B cell (primary cell): ENCODE measurements at regions not wholly inside any gene's neighbourhood (a gene's known extent, or its start where the extent isn't known, plus 50 kb on each side); places are given as distances from the start of the nearest gene placed in this dataset.

Source experiments
- ATAC-seq: fragments of 200-7000 bp; cut with Tn5 transposase; one replicate; pipeline ENCODE4 v1.10.0; 2021; ENCODE audit warnings: low read depth, mild to moderate bottlenecking, moderate number of reproducible peaks, moderate library complexity
- CTCF ChIA-PET: fragments of 350-600 bp; sonication (Branson Sonifier 250); formaldehyde crosslinking; loops from one replicate; lab custom pipeline; 2021; ENCODE audit warnings: antibody characterized with exemption, inconsistent platforms; lab: Charles Lee
- POLR2A ChIA-PET: fragments of 350-600 bp; sonication (Branson Sonifier 250); formaldehyde crosslinking; loops from one replicate; lab custom pipeline; 2021; ENCODE audit warnings: antibody characterized with exemption; lab: Charles Lee
- DNase-seq: peaks from one replicate; pipeline ENCODE4 v3.0.0; 2013
- H2AFZ ChIP-seq: 2 replicates; pipeline ENCODE4 v1.6.1; 2012; ENCODE audit warnings: mild to moderate bottlenecking, low read depth, low read length; ENCODE audit not compliant: insufficient read depth, poor library complexity, severe bottlenecking
- H3K27ac ChIP-seq, 2 donors: 1 replicate in 1 of 2; 2 replicates in 1 of 2; pipeline ENCODE4 v1.5.1; 2012 to 2013; ENCODE audit warnings: low read length in 2 of 2, mild to moderate bottlenecking in 2 of 2, moderate library complexity in 1 of 2
- H3K27me3 ChIP-seq, 4 experiments: fragments of 200-600 bp in 1 of 4; sonication (generic) in 1 of 4; replicated peaks in 1 of 4; 1 replicate in 2 of 4; 2 replicates in 2 of 4; pipeline versions ENCODE4 v1.6.1 to v1.7.0; 2013 to 2016; ENCODE audit warnings: low read length in 3 of 4, mild to moderate bottlenecking in 2 of 4, mixed read lengths in 1 of 4, moderate library complexity in 1 of 4; ENCODE audit not compliant: insufficient read depth in 4 of 4, control insufficient read depth in 3 of 4; ENCODE audit errors: control extremely low read depth in 1 of 4
- H3K36me3 ChIP-seq, 2 experiments: replicated peaks in 1 of 2; 1 replicate in 1 of 2; 2 replicates in 1 of 2; pipeline versions ENCODE4 v1.6.1 to v1.7.1; 2013; ENCODE audit warnings: low read length in 1 of 2; ENCODE audit not compliant: insufficient read depth in 2 of 2, control insufficient read depth in 1 of 2; ENCODE audit errors: control extremely low read depth in 1 of 2, extremely low read depth in 1 of 2
- H3K4me1 ChIP-seq, 2 donors: fragments of 200-600 bp in 1 of 2; sonication (generic) in 1 of 2; 1 replicate in 1 of 2; 2 replicates in 1 of 2; pipeline versions ENCODE4 v1.5.1 to v1.6.1; 2013 to 2017; ENCODE audit warnings: low read length in 2 of 2; ENCODE audit not compliant: control insufficient read depth in 2 of 2, insufficient read depth in 2 of 2
- H3K4me2 ChIP-seq: replicated peaks from 2 replicates; pipeline ENCODE3; 2012; ENCODE audit warnings: mild to moderate bottlenecking, low read depth, low read length; ENCODE audit not compliant: poor library complexity, severe bottlenecking
- H3K4me3 ChIP-seq, 5 experiments: fragments of 200-600 bp in 1 of 5; sonication (generic) in 1 of 5; 1 replicate in 3 of 5; 2 replicates in 2 of 5; pipeline versions ENCODE4 v1.5.1 to v1.7.0; 2011 to 2016; ENCODE audit warnings: low read length in 4 of 5, mild to moderate bottlenecking in 4 of 5, low read depth in 2 of 5, control low read depth in 1 of 5, moderate library complexity in 1 of 5; ENCODE audit not compliant: insufficient read depth in 1 of 5; ENCODE audit errors: control extremely low read depth in 1 of 5, extremely low read depth in 1 of 5
- H3K79me2 ChIP-seq: fragments of 200-600 bp; sonication (generic); one replicate; pipeline ENCODE4 v1.6.0; 2016; ENCODE audit warnings: low read length; ENCODE audit not compliant: control insufficient read depth, insufficient read depth
- H3K9ac ChIP-seq: fragments of 200-600 bp; sonication (generic); 2 replicates; pipeline ENCODE4 v1.6.1; 2017; ENCODE audit warnings: mild to moderate bottlenecking, low read length, moderate library complexity
- H3K9me3 ChIP-seq, 3 donors: one replicate each; pipeline versions ENCODE4 v1.6.1 to v1.7.1; 2013; ENCODE audit warnings: low read length in 2 of 3; ENCODE audit not compliant: control insufficient read depth in 2 of 3, insufficient read depth in 1 of 3; ENCODE audit errors: control extremely low read depth in 1 of 3
- H4K20me1 ChIP-seq: 2 replicates; pipeline ENCODE4 v1.6.0; 2012; ENCODE audit warnings: mild to moderate bottlenecking, low read length; ENCODE audit not compliant: insufficient read depth, control insufficient read depth, poor library complexity, severe bottlenecking
- H3K27ac Mint-ChIP-seq: one replicate; pipeline ENCODE4 v1.8.0; 2021; ENCODE audit warnings: mixed read lengths
- H3K27me3 Mint-ChIP-seq: one replicate; pipeline ENCODE4 v1.8.0; 2021; ENCODE audit warnings: mixed read lengths
- H3K4me1 Mint-ChIP-seq: one replicate; pipeline ENCODE4 v1.8.0; 2021; ENCODE audit warnings: mixed read lengths
- H3K4me3 Mint-ChIP-seq: one replicate; pipeline ENCODE4 v1.8.0; 2021; ENCODE audit warnings: mixed read lengths
- H3K9me3 Mint-ChIP-seq: one replicate; pipeline ENCODE4 v1.8.0; 2022; ENCODE audit warnings: mixed read lengths; ENCODE audit not compliant: insufficient read depth
- EZH2 ChIP-seq: IDR thresholded peaks from 2 replicates; pipeline ENCODE4 v1.6.1; 2012; ENCODE audit warnings: borderline replicate concordance, low read depth, mild to moderate bottlenecking, moderate library complexity, low read length; ENCODE audit not compliant: insufficient read depth, poor library complexity, severe bottlenecking
- WGBS: methylation state at CpG from one replicate; pipeline ENCODE4 v1.1.5; 2013; ENCODE audit warnings: missing lambda C conversion rate; ENCODE audit not compliant: insufficient coverage; 5-methylcytosine and 5-hydroxymethylcytosine counted together
- intact Hi-C: fragments of 100-400 bp; cut with micrococcal nuclease; formaldehyde crosslinking; loops from one replicate; pipeline ENCODE4 v1.10.0; 2022
- TF ChIP-seq, protein P1 (sequence below): fragments of 200-600 bp; IDR thresholded peaks from one replicate; pipeline ENCODE4 v1.8.0; 2022; ENCODE audit warnings: antibody characterized with exemption, mild to moderate bottlenecking

DNA sequence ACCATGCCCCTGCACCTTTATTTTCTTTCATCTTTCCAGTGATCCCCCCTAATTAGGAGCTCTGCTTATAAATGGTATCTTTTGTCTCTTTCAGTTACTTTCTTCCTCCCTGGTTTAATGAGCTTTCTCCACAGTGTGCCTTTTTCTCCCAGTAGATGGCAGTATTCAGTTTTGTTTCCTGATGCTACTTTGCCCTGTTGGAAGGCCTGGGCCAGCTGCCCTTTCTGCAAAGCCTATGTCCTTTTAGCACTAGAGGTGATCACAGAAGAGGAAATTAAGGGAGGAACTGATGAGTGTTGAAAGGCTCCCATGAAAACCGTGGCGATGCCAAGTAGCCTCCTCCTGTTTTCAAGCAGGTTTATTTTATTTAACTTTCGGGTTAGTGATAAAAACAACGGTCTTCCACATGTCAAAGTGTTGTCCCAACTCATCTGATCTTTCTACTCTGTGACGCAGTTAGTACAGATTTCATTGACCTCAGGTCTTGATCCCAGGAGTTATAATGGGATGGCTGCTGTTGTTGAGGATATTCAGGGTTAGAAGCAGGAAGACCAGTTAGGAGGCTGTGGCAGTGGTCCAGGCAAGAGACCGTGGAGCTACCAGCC is 184.2 kb upstream of the BMP2 start:
- ChIA-PET POLR2A (no interaction called here), CTCF (no interaction called here)
- no peak for DNase-seq
- Histone ChIP-seq H3K36me3 (no peaks in the 10 kb centered on the region), H3K79me2 (no peaks in the 10 kb centered on the region), H3K9me3 (peaks cover 0 to 3% (median 0%) of the 10 kb centered on the region in 3 donors), H2AFZ (no peak overlapping the region), H3K27me3 (no peaks in the 10 kb centered on the region), H4K20me1 (no peaks in the 10 kb centered on the region), H3K4me1 (no peaks in the 10 kb centered on the region), H3K27ac (no peak overlapping the region), H3K9ac (no peak overlapping the region), H3K4me3 (no peak overlapping the region), H3K4me2 (no peak overlapping the region)
- H3K27ac Mint-ChIP-seq = no peak overlapping the region
- TF ChIP-seq, protein P1, sequence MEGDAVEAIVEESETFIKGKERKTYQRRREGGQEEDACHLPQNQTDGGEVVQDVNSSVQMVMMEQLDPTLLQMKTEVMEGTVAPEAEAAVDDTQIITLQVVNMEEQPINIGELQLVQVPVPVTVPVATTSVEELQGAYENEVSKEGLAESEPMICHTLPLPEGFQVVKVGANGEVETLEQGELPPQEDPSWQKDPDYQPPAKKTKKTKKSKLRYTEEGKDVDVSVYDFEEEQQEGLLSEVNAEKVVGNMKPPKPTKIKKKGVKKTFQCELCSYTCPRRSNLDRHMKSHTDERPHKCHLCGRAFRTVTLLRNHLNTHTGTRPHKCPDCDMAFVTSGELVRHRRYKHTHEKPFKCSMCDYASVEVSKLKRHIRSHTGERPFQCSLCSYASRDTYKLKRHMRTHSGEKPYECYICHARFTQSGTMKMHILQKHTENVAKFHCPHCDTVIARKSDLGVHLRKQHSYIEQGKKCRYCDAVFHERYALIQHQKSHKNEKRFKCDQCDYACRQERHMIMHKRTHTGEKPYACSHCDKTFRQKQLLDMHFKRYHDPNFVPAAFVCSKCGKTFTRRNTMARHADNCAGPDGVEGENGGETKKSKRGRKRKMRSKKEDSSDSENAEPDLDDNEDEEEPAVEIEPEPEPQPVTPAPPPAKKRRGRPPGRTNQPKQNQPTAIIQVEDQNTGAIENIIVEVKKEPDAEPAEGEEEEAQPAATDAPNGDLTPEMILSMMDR = peak; percentile 18
- no peak for TF ChIP-seq EZH2
- H3K4me1 Mint-ChIP-seq = no peaks in the 10 kb centered on the region
- 100% methylated on average over 1 of the region's 6 CpGs for WGBS
- ATAC-seq = no peak
- no peak overlapping the region for H3K4me3 Mint-ChIP-seq
- H3K27me3 Mint-ChIP-seq = no peaks in the 10 kb centered on the region
- no peaks in the 10 kb centered on the region for H3K9me3 Mint-ChIP-seq
- intact Hi-C loops = no loop called here

DNA sequence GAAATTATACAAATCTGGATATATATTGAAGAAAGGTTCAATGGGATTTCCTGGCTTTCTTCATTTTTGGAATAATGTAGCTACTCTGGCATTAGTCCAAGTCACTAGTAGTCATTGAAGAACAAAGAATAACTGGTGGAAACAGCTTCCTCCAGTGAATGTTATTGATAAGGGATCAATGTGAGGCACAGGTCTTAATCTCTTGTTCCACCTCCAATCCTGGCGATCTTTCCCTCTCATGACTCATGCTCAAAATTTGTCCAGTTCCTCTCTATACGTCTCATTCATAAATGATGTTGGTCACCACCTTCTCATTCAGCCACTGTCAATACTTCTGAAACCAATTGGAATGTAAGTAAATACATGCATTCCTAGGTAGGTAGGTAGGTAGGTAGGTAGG is 185.0 kb upstream of the BMP2 start:
- Histone ChIP-seq H3K4me1 (no peaks in the 10 kb centered on the region), H3K36me3 (no peaks in the 10 kb centered on the region), H3K27ac (no peak overlapping the region), H3K4me3 (no peak overlapping the region), H3K4me2 (no peak overlapping the region), H3K79me2 (no peaks in the 10 kb centered on the region), H3K27me3 (no peaks in the 10 kb centered on the region), H2AFZ (no peak overlapping the region), H3K9ac (no peak overlapping the region), H3K9me3 (peaks cover 0 to 3% (median 0%) of the 10 kb centered on the region in 3 donors), H4K20me1 (no peaks in the 10 kb centered on the region)
- Mint-ChIP-seq H3K4me3 (no peak overlapping the region), H3K9me3 (no peaks in the 10 kb centered on the region), H3K27ac (no peak overlapping the region), H3K27me3 (no peaks in the 10 kb centered on the region), H3K4me1 (no peaks in the 10 kb centered on the region)
- TF ChIP-seq, protein P1 = no peak
- POLR2A ChIA-PET = no interaction called here
- DNase-seq (no peak), ATAC-seq (no peak)
- WGBS = no CpG with 5 or more reads among the region's 2 CpGs
- CTCF ChIA-PET = no interaction called here
- intact Hi-C loops = no loop called here
